ENCODE measurements at regions not wholly inside any gene's neighbourhood (a gene's known extent, or its start where the extent isn't known, plus 50 kb on each side); places are given as distances from the start of the nearest gene placed in this dataset.

GRCh38 chr11:106395716-106396349 lies 318.4 kb downstream of the AASDHPPT start:
- H3K4me3 ChIP-seq, result no peak overlapping the region
- intact Hi-C loops (cut with DNase I, micrococcal nuclease), result no loop called here
- H3K4me1 ChIP-seq (ENCODE audit: low read depth), result no peaks in the 10 kb centered on the region
- no peaks in the 10 kb centered on the region for H3K36me3 ChIP-seq (ENCODE audit: low read depth)
- ATAC-seq (no peak), DNase-seq (no peak)
- TF ChIP-seq, protein P1, sequence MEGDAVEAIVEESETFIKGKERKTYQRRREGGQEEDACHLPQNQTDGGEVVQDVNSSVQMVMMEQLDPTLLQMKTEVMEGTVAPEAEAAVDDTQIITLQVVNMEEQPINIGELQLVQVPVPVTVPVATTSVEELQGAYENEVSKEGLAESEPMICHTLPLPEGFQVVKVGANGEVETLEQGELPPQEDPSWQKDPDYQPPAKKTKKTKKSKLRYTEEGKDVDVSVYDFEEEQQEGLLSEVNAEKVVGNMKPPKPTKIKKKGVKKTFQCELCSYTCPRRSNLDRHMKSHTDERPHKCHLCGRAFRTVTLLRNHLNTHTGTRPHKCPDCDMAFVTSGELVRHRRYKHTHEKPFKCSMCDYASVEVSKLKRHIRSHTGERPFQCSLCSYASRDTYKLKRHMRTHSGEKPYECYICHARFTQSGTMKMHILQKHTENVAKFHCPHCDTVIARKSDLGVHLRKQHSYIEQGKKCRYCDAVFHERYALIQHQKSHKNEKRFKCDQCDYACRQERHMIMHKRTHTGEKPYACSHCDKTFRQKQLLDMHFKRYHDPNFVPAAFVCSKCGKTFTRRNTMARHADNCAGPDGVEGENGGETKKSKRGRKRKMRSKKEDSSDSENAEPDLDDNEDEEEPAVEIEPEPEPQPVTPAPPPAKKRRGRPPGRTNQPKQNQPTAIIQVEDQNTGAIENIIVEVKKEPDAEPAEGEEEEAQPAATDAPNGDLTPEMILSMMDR (IDR thresholded peaks at IDR 0.05), result no peak
- peaks cover 22% of the 10 kb centered on the region for H3K9me3 ChIP-seq

DNA sequence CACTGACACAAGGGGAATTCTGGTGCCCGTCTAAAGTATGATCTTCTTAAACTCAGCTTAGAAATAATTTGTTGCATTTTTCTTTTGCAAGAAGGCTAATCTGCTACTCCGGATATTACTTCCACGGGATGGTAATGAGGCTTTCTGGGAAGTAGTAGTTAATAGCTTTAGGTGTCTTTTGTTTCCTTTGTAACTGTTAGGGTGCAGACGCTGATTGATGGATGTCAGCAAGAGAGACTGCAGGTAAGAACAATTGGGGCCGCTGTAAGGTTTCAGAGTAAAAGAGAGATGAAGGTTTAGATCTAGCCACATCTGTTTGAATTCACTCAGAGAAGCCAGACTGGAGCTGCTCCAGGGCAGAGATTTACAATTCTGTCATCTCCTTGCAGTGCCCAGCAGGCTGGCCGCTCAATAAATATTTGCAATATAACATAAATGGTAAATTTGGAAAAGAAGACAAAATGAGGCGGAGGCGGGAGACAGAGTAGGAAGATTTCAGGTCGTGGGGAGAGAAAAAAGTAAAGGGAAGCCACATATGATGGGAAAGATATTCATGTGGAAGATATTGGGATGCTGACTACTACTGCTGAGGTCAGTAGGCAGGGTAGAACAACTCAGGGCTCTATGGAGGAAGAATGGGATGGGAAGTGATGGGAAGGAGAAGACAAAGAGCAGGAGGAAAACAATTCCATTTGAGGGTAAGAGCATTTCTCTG lies 320.5 kb downstream of the AASDHPPT start:
- TF ChIP-seq, protein P1 (IDR thresholded peaks at IDR 0.05), result no peak

DNA sequence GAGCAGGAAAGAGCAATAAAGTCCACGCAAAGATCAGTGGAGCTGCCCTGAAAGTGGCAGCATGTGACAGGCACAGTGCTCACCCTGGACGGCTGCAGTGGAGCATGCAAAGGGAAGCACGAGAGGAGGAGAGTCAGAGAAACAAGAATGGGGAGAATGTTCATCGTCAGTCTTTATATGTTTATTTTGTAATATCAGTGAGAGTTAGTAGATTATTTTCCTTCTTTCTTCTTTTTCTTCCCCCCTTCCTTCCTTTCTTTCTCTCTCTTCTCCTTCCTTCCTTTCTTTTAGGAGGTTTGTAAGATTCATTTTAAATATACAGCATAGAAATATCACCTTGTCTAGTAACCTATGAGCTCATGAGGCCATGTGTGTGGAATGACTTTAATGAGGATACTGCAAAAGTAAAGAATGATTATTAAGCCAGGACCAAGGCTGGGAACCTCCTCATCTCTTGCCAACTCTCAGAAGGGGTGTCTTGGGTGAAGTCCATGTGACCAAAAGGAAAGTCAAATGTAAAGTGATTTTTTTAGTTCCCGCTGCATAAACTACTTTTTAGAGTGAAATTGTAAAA lies 321.1 kb downstream of the AASDHPPT start:
- TF ChIP-seq, protein P1 (IDR thresholded peaks at IDR 0.05), result no peak
- Histone ChIP-seq H3K36me3 (ENCODE audit: low read depth) (no peaks in the 10 kb centered on the region), H3K9me3 (peaks cover 22% of the 10 kb centered on the region), H3K4me3 (no peak overlapping the region), H3K4me1 (ENCODE audit: low read depth) (no peaks in the 10 kb centered on the region)
- DNase-seq, result no peak
- ATAC-seq, result no peak
- intact Hi-C loops (cut with DNase I, micrococcal nuclease), result no loop called here

More for the DNA sequence above, 320.5 kb downstream of the AASDHPPT start:
- Histone ChIP-seq H3K9me3 (peaks cover 22% of the 10 kb centered on the region), H3K4me1 (ENCODE audit: low read depth) (no peaks in the 10 kb centered on the region), H3K4me3 (no peak overlapping the region), H3K36me3 (ENCODE audit: low read depth) (no peaks in the 10 kb centered on the region)
- intact Hi-C loops (cut with DNase I, micrococcal nuclease), result no loop called here
- no peak for ATAC-seq
- no peak for DNase-seq

- Histone ChIP-seq H3K4me3 (no peak overlapping the region), H3K36me3 (ENCODE audit: low read depth) (no peaks in the 10 kb centered on the region), H3K4me1 (ENCODE audit: low read depth) (no peaks in the 10 kb centered on the region), H3K9me3 (peaks cover 22% of the 10 kb centered on the region)
- intact Hi-C loops (cut with DNase I, micrococcal nuclease), result no loop called here
- peak in 2 of 3 donors; percentile 1 to 52 for DNase-seq
- ATAC-seq, result peak; percentile 60
- TF ChIP-seq, protein P1 (IDR thresholded peaks at IDR 0.05), result no peak
Observed at GRCh38 chr11:106399076-106399511, 321.6 kb downstream of the AASDHPPT start.

DNA sequence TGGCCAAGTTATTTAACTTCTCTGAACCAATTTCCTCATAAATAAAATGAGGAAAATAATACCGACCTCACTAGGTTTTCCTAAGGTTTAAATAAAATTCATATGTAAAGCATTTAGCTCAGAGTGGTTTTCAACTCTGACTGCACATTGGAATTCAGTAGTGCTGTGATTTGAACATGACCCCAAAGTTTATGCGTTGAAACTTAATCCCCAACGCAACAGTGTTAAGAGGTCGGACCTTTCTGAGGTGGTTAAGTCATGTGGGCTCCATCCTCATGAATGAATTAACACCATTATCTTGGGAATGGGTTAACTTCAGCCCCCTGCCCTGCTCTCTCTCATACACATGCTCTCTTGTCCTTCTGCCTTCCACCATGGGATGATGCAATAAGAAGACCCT lies 322.2 kb downstream of the AASDHPPT start:
- DNase-seq, result no peak
- intact Hi-C loops (cut with DNase I, micrococcal nuclease), result no loop called here
- no peaks in the 10 kb centered on the region for H3K36me3 ChIP-seq (ENCODE audit: low read depth)
- no peaks in the 10 kb centered on the region for H3K4me1 ChIP-seq (ENCODE audit: low read depth)
- peaks cover 22% of the 10 kb centered on the region for H3K9me3 ChIP-seq
- H3K4me3 ChIP-seq, result no peak overlapping the region
- TF ChIP-seq, protein P1 (IDR thresholded peaks at IDR 0.05), result no peak
- no peak for ATAC-seq

Measured in mucosa of descending colon (tissue), 3 donors.